Activated CD8-positive, alpha-beta memory T cell treated with anti-CD3 and anti-CD28 coated beads, Interleukin-2, amount 50 U/mL, for 1 hour (primary cell): ENCODE measurements at regions not wholly inside any gene's neighbourhood (a gene's known extent, or its start where the extent isn't known, plus 50 kb on each side); places are given as distances from the start of the nearest gene placed in this dataset.

Experiments
- DNase-seq: peaks from one replicate; pipeline ENCODE4 v3.0.0-alpha.2; 2020; ENCODE audit errors: extremely low read depth

DNA sequence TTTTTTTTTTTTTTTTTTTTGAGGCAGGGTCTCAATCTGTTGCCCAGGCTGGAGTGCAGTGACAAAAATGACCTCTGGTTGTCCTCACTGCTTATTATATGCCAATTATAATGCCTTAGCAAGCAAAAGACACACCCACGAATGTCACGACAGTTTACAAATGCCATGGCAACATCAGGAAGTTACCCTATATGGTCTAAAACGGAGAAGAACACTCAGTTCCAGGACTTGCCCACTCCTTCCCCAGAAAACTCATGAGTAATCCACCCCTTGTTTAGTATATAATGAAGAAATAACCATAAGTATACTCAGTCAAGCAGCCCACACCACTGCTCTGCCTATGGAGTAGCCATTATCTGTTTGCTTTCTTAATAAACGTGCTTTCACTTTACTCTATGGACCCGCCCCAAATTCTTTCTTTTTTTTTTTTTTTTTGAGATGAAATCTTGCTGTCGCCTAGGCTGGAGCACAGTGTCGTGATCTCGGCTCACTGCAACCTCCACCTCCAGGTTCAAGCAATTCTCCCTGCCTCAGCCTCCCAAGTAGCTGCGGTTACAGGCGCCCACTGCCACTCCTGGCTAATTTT lies 106.2 kb downstream of the SMIM20 start:
- DNase-seq: no peak

DNA sequence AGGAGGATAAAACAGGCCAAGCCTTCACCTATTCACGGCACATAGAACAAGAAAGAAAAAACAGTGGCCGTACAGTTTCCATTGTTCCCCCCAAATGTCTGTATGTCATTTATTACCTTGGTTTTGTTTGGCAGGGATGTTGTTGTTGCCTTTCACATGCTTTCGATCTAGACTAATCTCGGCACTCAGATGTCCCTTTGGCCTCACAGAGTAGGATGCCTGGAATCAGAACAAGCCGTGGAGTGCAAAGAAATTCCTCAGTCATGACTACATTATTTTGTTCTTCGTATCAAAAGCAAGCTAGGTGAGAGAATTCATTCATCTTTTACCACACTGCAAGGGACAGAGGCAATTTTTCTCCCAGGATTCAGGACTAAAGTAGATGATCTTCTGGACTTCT lies 106.9 kb downstream of the SMIM20 start:
- DNase-seq: no peak

DNA sequence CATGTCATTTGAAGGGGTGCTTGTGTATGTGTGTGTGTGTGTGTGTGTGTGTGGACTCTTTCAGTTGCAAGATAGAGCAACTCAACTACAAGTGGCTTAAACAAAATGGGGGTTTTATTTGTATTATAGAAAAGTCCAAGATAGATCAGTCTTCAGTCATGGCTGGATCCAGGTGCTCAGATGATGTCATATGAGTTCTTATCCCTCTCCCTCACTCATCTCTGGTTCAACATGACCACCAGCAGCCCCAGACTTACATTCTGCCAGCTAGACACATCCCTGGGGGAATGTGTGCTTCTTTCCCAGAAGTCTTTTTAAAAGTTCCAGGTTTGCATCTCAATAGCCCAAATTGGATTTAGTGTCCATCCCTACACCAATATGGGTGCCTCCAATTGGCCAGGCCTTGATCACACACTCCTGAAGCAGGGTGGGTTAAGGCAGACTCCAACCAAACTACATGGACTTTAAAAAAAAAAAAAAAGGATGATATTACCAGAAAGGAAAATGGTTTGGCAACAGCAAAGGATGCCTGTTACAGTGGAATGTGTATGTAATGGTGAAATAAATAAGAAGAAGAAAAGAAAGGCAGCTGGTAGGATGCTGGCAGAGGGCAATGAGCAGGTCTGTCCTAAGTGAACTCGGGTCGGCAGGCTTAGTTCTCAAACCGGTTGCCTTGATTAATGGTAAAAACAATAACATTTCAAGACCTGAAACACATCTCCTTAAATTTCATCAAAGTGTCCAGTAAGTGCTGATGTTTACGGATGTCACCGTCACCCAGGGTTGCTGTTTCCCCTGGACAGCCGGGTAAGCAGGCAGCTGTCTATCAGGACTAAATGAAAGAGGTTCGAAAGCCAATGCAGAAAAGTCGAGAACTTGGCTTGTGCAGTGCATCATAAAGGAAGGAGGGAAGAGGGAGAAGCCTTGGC lies 107.7 kb downstream of the SMIM20 start:
- DNase-seq: no peak

DNA sequence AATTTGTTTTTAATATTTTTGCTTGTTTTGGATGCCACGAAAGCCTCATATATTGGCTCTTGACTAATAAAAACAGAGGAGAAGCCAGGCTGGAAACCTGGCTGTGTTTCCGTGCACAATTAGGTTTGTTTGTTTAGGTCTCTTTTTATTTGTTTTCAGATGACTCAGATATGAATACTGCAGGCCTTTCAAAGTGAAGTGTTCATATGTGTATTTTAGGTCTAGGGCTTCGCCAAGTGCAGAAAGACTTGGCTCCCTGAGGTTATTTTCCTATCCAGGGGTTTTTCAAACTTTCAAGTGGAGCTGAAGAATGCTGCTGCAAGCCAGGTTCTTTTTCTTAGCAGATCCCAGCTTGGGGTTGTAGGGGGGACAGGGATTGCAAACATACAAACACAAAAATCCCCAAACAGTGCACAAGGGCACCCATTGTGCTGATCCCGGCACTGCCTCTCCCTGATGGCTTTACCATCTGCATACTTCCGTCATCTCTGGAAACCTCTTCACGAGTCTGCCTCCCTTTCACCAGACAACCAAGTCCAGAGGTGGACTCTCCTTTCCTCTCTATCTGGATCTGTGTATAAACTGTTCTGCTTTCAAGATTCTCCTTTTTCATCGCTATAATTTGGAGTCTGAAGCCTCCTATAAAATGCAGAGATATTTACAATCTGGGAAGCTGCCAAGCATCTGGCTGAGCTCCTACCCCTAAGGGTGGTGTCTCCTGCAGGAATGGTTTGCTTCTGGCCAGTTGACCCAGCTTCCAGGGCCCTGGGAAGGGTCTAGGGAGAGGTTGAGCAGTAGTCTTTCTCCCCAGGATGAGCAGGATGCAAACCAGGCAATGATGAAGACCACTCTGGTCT lies 108.6 kb downstream of the SMIM20 start:
- no peak for DNase-seq

DNA sequence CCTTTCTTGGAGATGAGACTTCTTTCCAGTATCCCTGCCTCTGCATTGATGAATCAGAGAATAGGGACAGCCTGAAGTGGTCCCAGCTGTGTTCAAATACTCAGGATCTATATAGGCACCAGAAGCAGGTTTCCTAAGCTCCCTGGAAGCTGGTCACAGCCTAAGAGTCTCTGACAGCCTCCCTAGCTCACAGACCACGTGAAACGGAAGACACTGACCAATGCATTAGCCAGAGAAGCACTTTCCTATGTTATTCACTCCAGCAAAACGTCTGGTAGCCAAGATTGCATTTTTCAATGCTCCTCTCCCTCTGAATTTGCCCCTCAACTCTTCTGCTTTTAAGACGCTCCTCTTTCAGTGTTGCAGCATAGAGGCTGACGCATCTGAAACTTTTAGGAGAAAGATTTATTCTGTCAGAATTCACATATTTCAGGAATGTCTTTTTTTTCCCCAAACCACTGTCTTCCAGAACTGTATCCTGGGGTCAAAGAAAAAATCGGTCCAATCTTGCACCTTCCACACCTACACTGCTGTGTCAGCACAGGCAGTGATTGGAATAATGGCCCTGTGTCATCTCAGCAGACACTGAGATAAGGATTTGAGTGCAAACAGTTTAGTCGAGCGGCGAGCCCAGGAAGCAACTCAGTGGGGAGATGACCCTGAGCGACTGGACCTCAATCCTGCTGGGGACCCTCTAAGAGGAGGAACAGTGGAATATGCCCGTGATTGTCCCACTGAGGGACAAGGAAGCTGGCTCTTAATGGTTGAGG lies 109.4 kb downstream of the SMIM20 start:
- no peak for DNase-seq

DNA sequence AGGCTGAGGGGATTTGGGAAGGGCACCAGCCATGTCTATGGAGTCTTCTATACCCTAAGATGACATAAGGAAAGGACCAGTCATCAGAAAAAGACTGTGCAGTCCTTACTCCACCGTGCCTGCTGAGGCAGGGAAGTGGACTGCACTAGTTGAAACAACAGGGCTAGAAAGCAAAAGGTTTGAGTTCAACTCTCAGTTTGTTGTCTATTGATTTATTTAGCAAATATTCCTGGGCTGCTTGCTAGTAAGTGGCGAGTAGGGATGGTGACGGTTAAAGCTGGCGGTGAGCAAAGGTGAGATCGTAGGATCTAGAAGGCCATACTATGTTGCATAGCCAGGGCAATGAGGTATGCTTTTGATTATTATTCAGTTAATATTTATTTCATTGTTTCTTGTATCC lies 110.1 kb downstream of the SMIM20 start:
- DNase-seq: no peak

DNA sequence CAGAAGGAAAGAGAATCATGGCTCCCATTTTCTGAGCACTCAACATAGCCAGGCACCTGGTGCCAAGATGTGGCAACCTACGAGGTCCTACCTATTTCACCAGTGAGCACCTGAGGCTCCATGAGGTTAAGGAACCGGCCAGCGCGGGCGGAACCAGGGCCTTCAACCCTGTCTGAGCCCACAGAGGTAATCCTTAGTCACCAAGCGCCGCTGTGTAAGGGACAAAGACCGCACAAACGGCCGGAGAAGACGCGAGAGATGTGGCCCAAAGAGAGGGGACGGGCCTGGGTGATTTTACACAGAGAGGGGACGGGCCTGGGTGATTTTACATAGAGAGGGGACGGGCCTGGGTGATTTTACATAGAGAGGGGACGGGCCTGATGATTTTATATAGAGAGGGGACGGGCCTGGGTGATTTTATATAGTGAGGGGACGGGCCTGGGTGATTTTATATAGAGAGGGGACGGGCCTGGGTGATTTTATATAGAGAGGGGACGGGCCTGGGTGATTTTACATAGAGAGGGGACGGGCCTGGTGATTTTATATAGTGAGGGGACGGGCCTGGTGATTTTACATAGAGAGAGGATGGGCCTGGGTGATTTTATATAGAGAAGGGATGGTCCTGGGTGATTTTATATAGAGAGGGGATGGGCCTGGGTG lies 114.2 kb downstream of the SMIM20 start:
- DNase-seq: no peak

DNA sequence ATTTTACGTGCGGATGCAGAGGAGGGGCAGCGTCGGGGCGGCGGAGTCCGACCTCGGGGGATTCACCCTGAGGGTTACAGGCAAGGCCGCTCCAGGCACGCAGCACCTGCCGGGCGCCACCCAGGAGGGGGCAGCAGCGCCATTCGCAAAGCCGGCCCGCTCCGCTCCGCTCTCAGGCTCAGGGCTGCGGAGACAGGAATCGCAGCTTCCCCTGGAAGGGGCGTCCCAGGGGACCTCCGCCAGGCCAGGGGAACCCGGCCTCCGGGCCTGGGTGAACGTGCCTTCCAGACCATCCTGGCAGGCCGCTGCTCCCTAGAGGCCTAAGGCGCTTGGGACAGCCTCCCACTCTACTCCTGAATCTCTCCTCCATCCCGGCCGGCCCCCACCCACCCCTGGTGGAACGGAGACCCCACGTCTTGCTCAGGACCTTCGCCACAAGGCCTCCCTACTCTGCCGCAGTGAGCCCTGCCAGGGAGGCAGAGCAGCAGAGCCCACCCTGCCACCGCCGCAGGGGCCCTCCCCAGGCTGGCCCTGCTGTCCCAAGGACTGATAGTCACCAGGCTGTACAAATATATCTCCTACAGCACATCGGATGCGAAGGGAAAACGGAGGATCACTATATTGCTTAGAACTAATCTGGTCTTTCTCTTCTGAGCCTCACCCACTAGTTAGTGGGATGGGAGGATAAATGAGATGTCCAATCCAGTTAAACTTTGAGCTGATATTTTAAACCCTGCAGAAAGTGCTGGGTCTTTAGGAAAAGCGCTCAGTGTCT lies 115.0 kb downstream of the SMIM20 start:
- DNase-seq: no peak

DNA sequence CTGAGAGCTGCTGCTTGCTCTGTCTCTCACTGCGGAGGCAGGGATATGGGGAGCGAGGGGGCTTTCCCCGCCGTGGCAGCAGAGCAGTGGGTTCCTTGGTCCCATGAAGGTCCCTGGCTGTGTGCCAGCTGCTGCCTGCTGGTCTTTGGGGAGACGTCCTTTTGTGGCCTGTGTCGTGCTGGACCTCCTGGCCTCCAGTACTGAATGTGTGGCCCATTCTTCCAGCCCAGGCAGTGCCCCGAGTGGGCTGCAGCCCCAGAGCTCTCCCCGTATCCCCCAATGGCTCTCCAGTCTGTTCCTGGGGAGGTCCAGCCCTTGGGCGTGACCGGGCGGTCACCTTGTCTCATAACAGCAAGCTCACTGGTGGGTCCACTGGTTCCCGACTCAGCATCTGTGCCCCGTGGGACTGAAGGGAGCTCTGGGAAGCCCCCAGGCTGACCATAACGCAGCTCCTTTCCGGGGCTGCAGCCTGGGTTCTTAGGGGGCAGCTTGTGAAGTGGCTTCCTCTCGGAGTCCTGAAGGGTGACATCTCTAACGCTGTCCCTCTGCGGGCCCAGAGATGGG lies 115.6 kb downstream of the SMIM20 start:
- no peak for DNase-seq

DNA sequence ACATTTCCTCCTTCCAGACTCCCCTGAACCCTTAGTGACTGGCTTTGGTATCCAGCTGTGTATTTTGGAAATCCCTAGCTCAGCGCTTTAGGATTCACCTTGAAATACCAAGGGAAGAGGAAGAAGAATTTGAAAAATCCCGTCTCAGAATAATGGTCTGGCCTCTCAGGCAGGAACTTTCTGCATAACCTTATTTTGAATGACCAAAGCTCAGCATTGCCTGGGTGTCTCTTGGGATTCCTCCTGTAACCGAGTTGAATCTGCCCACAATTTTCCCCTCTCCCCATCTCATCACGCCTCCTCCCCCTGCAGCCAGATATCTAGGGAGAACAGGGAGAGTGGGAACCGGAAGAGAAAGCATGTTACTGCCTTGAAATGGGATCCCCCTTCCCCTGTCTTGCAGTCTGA lies 116.2 kb downstream of the SMIM20 start:
- DNase-seq: no peak

DNA sequence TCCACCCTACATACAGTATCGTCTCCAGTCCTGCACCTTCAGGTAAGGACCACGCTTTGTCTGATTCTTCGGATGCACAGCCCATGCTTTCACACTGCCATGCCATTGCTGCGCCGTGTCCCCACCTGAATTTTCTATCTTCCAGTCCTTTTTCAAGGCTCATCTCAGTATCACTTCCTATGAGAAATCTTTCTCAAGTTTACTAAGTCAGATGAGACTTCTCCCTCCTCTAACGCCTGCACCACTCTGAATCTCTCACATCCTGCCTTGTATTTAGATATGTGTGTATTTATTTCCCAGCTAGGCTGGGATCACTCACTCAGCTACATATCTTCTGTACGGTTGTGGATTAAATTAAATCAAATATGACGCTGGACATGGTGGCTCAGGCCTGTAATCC lies 116.8 kb downstream of the SMIM20 start:
- DNase-seq: no peak

DNA sequence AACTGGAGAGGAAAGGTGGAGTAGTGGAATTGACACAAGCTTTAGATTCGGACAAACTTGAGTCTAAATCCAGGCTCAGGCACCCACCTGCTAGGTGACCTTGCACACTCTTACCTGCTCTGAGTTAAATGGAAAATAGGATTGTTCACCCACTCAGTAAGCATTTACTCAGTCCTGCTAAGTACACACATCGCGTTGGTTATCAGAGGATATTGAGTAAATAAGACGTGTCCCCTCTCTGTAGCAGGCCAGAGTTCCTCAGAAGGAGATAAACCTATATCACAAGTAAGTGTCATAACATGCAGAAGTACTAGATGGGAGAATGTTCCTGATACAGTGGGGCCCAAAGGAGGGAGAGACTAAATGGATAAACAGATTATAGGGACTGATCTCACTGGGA lies 117.7 kb downstream of the SMIM20 start:
- DNase-seq: no peak

DNA sequence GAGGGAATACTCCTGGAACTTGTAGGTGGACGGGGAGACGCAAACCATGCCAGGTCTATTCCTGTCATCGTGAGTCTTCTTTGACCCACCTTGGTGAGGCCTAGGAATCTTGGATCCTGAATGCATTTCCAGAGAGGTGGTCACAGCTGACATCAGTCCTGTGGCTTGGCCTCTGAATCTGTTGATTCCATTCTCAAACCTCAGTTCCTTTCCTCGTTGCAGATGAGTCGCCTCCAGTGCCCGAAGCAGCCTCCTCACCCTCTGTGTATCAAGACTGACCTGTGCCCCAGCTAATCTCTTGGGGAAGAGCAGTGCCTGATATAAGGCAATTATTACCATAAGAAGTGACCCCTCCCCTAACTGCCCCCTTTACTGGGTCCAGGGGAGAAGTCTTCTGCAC lies 118.1 kb downstream of the SMIM20 start:
- DNase-seq: no peak

DNA sequence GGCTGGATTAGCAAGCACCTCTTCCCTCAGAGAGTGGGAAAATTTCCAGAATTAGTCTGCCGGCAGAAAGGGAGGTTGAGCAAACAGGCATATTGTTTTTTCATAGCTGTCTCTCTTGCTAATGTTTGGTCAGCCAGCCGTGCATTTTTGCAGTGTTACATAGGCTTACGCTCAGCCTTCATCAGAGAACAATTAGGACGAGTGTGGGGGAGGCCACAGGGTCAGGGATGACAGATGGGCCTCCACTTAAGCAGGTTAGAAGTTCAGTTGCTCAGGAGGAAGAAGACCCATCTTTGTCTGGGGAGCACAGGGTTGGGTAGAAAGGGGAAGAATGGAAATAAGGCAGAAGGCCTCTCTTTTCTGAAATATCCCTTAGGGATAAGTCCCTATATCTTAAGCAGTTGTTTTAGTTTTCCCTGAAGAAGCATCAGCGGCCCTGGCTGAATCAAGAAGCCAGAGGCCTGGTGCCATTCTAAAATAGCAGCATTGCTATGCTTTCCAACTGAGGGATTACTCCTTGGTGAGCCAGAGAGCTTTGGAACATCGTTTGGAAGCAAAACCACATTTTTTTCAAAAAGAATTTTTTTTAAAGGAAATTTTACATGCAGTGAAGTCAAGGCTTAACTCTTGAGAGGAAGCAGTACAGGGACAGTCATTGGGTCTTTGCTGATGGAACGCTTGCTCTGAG lies 118.8 kb downstream of the SMIM20 start:
- no peak for DNase-seq

DNA sequence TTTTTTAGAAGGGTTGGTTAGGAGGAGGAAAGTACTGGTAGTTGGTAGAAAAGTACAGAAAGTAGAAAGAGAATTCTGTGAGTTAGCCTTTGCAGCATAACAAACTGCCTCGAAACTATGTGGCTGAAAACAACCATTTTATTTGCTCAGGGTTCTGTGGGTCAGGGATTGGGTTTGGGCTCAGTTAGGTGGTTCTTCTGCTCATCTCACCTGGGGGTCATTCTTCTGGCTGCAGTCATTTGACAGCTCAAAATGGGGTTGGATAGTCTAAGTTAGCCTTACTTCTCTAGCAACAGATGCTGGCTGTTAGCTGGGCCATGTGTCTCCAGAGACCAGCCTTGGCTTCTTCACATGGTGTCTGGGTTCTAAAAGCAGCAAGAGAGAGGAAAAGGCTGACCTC lies 119.4 kb downstream of the SMIM20 start:
- no peak for DNase-seq

DNA sequence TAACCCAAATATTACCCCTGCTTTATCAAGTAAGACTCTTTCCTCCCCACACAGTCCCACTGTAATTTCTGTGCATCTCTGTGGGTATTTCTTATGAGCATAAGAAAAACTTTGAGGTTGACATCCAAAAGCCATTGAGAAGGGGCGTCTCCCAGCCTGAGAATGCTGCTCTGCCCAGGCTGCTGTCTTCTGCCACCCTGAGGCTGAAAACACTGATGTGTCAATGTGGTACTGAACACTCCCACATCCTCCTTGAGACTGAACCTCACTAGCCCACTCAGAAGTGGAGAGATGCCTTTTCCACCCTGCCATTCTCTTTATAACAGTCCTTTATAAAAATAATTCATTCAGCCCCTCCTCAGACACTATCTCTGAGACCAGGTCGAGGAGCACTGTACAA lies 120.8 kb downstream of the SMIM20 start:
- DNase-seq: no peak

DNA sequence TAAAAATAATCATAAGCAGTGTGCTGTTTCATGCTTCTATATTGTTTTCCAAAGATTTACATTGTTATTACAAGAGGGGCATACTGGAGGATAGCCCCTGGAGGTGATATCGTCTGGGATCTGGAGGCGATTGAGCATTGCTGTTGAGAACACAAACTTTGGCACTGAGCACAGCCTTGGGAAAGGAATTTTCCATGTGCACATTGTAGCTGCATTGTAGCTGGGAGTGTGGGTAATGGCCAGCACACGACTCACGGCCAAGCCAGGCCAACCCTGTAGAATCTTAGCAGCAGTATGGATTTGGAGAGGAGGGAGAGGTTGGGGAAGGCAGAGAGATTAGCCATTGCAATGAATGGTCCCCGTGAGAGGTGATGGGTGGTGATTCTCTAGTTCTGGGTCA lies 121.9 kb downstream of the SMIM20 start:
- DNase-seq: no peak

DNA sequence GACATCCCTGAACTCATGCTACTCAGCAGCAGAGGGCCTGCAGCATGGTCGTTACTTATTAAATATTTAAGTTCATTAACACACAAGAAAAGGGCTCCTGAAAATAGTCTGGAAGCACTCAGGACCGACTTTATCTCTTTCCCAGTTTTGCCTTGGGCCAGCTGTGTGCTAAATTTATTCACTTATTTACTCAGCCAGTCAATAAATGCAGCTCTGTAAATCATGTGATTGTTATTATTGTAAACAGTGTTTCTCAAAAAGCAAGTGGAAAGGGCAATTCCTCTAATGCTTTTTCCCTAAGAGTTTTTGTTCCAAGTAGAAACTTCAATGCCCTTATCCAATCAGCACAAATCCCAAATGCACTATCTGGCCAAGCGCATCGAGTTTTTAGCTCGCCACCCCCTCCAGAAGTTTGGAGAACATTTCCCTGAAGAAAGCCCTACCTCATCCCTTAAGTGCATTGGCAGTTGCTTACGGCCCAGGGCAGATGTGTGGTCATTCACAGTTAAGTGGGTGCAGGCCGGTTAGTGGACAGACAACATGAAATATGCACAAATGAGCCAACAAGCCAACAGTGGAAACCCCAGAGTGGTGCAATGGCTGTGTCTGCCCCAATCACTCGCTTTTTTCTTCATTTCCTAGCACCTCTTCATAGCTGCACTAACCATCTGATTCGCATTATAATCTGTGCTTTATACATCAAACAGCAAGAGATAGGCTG lies 125.8 kb downstream of the SMIM20 start:
- no peak for DNase-seq

DNA sequence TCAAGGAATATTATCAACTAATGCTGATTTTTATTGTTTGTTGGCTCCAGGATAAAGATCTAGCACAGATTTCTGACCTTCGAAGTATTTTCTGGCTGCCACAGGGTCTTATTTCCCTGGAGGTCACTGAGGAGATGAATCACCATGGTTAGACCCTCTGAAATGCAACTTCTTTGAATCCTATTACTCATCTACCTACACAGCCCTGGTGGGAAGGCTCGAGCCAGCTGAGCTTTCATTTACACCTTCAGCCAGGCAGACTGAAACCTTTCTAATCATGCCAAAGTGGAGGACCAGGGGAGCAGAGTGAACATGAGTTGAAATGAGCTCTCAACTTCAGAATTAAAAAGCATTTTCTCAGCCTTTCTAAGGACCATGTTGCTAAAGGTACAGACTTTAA lies 130.5 kb downstream of the SMIM20 start:
- DNase-seq: no peak
